SH-SY5Y (cell line): ENCODE measurements at regions not wholly inside any gene's neighbourhood (a gene's known extent, or its start where the extent isn't known, plus 50 kb on each side); places are given as distances from the start of the nearest gene placed in this dataset.

Experiments
- GATA2 ChIP-seq: IDR thresholded peaks from 2 replicates; pipeline ENCODE4 v1.6.1; 2011; ENCODE audit warnings: mild to moderate bottlenecking, low read depth, low read length
- GATA3 ChIP-seq: IDR thresholded peaks from 2 replicates; pipeline ENCODE4 v1.6.1; 2011; ENCODE audit warnings: low read depth, mild to moderate bottlenecking, low read length, moderate library complexity

DNA sequence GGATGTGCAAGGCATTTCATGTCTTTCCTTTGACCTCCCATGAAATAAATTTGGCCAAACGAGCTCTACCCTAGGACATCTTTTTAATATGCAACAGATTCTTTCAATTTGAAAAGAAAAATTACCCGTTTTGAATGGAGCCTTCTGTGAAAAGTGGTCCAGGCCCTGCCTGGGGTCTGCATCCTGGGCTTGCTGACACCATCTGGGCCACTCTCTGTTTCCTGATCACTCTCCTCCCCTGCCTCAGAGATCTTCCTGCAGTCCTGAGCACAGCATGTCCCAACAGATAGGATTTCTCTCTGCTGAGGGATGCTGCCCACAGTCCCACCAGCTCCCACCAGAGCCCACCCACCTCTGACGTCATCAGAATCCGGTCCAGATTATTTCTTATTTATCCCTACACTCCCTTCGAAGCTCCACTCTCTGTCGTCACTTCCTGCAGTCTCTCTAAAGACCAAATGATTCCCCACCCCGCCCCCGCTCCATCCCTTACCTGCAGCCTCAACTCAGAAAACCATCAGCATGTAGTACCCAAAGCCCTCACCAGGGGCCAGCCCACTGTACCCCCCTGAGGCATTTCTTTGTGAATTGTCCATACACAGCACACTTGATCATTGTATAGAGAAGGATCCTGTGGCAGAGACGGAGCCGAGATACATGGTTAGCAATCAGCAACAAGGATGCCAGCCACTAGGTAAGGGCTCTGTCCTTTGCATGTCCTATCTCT lies 192.1 kb upstream of the MGMT start:
- no peak for TF ChIP-seq GATA3
- no peak for TF ChIP-seq GATA2
